Hepatocyte (in vitro differentiated cells): ENCODE measurements at regions not wholly inside any gene's neighbourhood (a gene's known extent, or its start where the extent isn't known, plus 50 kb on each side); places are given as distances from the start of the nearest gene placed in this dataset.

Experiments
- EZH2 ChIP-seq: fragments of 200-600 bp; sonication (generic); IDR thresholded peaks from 2 replicates; pipeline ENCODE4 v1.6.1; 2016; ENCODE audit warnings: antibody characterized with exemption, mild to moderate bottlenecking, borderline replicate concordance
- TF ChIP-seq, protein P1 (sequence below): fragments of 200-600 bp; sonication (generic); IDR thresholded peaks from 2 replicates; pipeline ENCODE4 v1.5.1; 2016; ENCODE audit warnings: antibody characterized with exemption, mild to moderate bottlenecking; ENCODE audit not compliant: poor library complexity

DNA sequence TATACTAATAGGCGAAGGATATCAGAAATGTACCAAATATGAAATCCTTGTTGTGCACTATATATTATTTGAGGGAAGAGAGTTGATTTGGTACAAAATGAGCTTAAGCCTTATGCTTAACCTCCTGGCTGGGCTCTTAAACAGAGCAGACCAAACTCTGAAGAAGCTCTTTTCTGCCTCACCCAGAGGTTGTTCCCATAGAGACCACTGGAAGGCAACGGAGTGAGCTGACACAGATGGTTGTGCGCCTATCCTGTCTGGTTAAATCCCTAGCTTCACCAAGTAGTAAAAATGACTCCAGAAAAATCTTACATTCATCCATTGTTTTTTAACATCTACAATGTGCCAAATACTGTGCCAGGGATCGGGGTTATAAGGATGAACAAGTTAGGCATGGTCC is 55.9 kb upstream of the NOL4 start:
- no peak for TF ChIP-seq EZH2
- TF ChIP-seq, protein P1, sequence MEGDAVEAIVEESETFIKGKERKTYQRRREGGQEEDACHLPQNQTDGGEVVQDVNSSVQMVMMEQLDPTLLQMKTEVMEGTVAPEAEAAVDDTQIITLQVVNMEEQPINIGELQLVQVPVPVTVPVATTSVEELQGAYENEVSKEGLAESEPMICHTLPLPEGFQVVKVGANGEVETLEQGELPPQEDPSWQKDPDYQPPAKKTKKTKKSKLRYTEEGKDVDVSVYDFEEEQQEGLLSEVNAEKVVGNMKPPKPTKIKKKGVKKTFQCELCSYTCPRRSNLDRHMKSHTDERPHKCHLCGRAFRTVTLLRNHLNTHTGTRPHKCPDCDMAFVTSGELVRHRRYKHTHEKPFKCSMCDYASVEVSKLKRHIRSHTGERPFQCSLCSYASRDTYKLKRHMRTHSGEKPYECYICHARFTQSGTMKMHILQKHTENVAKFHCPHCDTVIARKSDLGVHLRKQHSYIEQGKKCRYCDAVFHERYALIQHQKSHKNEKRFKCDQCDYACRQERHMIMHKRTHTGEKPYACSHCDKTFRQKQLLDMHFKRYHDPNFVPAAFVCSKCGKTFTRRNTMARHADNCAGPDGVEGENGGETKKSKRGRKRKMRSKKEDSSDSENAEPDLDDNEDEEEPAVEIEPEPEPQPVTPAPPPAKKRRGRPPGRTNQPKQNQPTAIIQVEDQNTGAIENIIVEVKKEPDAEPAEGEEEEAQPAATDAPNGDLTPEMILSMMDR: no peak
